ENCODE measurements at regions not wholly inside any gene's neighbourhood (a gene's known extent, or its start where the extent isn't known, plus 50 kb on each side); places are given as distances from the start of the nearest gene placed in this dataset.

DNA sequence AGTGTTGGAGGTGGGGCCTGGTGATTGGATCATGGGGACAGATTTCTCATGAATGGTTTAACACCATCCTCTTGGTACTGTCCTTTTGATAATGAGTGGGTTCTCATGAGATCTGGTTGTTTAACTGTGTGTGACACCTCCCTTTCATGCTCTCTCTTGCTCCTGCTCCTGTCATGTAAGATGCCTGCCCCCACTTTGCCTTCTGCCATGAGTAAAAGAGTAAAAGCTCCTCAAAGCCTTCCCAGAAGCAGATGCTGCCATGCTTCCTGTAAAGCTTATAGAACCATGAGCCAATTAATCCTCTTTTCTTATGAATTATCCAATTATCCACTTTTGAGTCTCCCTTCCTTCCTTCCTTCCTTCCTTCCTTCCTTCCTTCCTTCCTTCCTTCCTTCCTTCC lies 317.7 kb downstream of the RDH14 start:
- H3K4me3 ChIP-seq (ENCODE audit: control insufficient read depth, low read depth, low read length) = no peak overlapping the region
- TF ChIP-seq CTCF (conservative IDR thresholded peaks at IDR 0.05; ENCODE audit: control insufficient read depth, insufficient read depth, low read depth, low read length) = no peak
- no peak for DNase-seq (ENCODE audit: low read depth)

DNA sequence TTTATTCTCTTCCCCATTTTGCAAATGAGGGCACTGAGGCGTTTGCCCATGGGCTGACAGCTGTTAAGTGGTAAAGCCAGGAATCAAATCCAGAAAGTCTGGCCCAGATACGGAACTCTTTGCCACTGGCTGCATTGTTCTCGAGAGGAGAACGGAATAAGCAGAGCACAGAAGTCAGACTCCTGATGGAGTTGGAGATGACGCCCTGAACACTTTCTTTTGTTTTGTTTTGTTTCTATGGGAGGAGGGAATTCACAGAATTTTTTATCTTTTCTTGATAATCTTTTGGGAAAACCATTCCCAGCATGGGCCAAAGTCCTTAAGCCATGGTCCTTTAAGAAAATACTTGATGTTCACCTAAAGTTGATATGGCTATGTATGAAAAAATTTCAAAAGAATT lies 322.2 kb downstream of the RDH14 start:
- no peak for TF ChIP-seq CTCF (conservative IDR thresholded peaks at IDR 0.05; ENCODE audit: control insufficient read depth, insufficient read depth, low read depth, low read length)
- no peak for DNase-seq (ENCODE audit: low read depth)
- no peak overlapping the region for H3K4me3 ChIP-seq (ENCODE audit: control insufficient read depth, low read depth, low read length)

DNA sequence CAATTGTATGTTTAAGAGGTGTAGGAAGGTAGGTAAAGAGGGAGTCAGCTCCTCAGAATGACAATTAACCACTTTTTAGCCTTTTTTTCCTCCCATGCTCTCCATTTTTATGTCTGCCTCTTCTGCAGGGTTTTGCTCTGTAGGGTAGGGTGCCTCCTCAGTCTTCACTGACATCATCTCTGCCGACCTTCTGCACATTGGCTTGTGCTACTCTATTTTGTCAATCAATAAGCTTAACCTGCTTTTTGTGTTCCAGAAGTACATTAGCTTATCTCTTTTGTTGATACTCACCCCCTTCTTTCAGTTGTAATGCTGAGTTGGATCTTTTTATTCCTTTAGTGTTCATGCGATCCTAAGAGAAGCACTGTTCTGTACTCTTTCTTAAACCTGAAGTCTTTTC lies 323.2 kb downstream of the RDH14 start:
- no peak for TF ChIP-seq CTCF (conservative IDR thresholded peaks at IDR 0.05; ENCODE audit: control insufficient read depth, insufficient read depth, low read depth, low read length)
- no peak for DNase-seq (ENCODE audit: low read depth)
- H3K4me3 ChIP-seq (ENCODE audit: control insufficient read depth, low read depth, low read length) = no peak overlapping the region

DNA sequence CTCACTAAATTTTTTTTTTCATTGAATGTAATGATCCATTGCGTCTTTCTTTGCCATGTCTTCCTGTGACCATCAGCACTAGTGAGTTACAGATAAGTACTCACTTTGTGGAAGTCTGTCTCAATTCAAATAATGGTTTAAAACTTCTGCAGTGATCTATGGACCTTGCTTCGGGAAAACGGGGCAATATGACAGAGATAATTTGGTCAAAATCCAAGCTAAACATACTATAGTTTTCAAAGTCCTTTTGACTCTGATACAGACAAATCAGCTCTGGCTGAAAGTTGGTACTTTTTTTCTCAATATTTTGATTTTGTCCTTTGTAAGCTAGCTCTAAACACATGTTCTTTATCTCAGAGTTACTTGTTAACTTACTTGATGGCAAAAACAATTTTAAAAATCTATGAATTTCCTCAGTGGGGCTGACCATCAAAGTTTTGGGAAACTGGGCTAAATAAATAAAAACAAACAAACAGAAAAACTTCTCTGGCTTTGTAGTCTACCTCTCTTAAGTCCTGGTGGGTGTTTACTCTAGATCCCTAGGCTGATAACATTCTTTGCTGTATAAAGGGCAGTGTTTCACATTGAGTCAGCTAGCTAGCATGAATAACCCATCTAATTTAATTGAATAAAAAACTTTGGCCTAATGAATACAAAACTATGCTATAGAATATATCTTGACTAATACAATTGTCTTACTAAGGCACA lies 327.6 kb downstream of the RDH14 start:
- TF ChIP-seq CTCF (conservative IDR thresholded peaks at IDR 0.05; ENCODE audit: control insufficient read depth, insufficient read depth, low read depth, low read length) = no peak
- DNase-seq (ENCODE audit: low read depth) = peak; percentile 3
- H3K4me3 ChIP-seq (ENCODE audit: control insufficient read depth, low read depth, low read length) = no peak overlapping the region

DNA sequence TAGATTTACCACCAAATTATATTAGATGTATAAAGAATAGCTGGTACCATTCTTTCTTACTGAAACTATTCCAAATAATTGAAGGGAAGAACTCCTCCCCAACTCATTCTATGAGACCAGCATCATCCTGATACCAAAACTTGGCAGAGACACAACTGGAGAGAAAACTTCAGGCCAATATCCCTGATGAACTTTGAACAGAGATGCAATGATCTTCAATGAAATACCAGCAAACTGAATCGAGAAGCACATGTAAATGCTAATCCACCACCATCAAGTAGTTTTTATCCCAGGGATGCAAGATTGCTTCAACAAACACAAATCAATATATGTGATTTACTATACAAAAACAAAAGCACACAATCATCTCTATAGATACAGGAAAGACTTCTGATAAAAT lies 329.8 kb downstream of the RDH14 start:
- no peak for DNase-seq (ENCODE audit: low read depth)
- no peak overlapping the region for H3K4me3 ChIP-seq (ENCODE audit: control insufficient read depth, low read depth, low read length)
- TF ChIP-seq CTCF (conservative IDR thresholded peaks at IDR 0.05; ENCODE audit: control insufficient read depth, insufficient read depth, low read depth, low read length) = no peak

- peak; percentile 5 for DNase-seq (ENCODE audit: low read depth)
- H3K4me3 ChIP-seq (ENCODE audit: control insufficient read depth, low read depth, low read length) = no peak overlapping the region
- peak; percentile 25 for TF ChIP-seq CTCF (conservative IDR thresholded peaks at IDR 0.05; ENCODE audit: control insufficient read depth, insufficient read depth, low read depth, low read length)
Measured at GRCh38 chr2:18219676-18220075, 340.8 kb downstream of the RDH14 start.

Data from fibroblast of mammary gland (primary cell).